Renal cortex interstitium (tissue), 11 donors: ENCODE measurements at regions not wholly inside any gene's neighbourhood (a gene's known extent, or its start where the extent isn't known, plus 50 kb on each side); places are given as distances from the start of the nearest gene placed in this dataset.

Source experiments
- DNase-seq, 11 donors: peaks; one replicate each; pipeline ENCODE4 v3.0.0-alpha.2; 2013; ENCODE audit warnings: low read depth in 9 of 11, low spot score in 4 of 11; ENCODE audit errors: extremely low read depth in 1 of 11

DNA sequence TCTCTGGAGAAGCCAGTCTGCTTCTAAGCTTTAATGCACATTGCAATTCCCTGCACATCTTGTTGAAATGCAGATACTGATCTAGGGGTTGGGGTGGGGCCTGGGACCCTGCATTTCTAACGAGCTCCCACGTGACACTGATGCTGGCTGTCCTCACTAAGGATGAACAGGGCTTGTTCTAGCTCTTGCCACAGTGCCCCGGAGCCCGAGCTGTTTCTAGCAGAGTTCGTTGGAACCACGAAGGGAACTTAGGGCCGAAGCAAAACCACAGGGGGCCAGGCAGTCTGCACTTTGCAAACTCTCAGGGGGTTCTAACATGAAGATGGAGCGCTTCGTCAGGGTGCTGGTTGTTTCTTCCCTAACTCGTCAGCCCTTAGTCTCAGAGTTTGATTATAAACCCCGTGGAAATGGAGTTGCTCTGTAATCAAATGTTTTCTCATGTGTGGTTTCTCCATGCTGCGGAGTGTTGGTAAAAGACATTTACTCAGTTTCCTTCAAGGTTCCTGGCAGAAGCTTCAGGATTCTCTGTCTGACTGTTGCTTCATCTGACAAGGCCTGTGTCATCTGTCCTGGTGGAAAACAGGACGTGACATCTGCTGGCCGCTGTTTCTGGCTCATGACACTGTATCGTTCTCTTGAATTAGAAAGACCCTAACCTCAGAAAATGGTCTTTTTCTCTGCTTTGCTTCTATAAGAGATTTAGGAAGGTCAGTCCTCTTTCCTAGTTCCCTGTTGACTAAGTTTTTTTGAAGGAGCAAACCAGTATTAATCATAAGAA lies 221.5 kb downstream of the TEX29 start:
- no peak for DNase-seq

- DNase-seq = no peak
These were observed 222.3 kb downstream of the TEX29 start for GRCh38 chr13:111542530-111543341.

DNA sequence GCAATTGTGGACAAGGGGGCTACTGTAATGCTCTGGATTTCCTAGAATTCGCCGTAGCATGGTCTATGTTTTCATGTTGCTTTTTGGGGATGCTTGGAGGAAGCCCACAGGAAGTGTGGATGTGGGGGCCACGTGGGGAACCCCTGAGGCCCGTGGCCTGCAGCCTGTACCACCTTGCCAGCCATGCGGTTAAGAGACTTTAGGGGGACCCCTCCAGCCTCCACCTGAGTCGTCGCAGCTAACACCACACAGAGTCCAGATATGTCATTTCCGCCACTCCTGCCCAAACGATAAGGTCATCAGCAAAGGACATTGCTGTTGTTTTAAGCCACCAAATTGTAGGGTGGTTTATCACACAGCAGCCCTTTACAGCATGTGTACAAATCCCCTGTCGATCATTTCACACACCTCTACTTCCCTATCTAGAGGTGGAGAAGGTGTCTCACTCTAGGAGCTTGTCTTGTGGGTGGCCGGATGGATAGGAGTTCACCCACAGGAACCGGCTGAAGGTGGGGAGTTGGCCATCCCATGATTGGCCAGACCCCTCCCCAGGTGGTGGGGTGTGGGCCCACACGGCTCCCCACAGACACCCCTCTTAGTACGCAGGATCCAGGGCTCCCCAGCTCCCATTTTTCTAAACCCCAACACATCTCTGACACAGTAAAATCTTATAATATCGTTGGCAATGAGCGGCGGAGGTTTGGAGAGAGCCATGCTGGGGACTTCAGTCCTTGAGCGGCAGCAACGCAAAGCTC lies 226.7 kb downstream of the TEX29 start:
- DNase-seq = no peak

- no peak for DNase-seq
These were observed 227.4 kb downstream of the TEX29 start for GRCh38 chr13:111547726-111548273.

- DNase-seq = no peak
These were observed 227.9 kb downstream of the TEX29 start for GRCh38 chr13:111548301-111548700.

DNA sequence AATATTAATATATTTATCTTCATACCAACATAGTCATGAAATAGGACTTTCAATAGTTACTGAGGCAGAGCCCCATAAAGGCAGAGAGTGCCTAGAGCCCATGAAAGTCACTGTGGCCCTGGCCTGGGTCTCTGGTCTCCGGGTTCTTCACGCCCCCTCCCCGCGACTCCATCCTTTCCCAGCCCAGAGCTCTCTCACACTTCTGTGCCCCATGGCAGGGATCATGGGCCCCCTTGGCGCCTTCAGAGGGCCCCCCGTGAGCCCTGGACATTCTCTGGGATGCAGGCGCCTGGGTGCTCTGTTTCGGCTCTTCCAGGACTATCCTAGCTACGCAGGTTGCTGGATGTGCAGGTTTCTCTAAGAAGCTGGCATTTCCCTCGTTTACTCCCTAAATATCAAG lies 228.4 kb downstream of the TEX29 start:
- no peak for DNase-seq

- DNase-seq = no peak
These were observed 229.0 kb downstream of the TEX29 start for GRCh38 chr13:111549464-111549863.

DNA sequence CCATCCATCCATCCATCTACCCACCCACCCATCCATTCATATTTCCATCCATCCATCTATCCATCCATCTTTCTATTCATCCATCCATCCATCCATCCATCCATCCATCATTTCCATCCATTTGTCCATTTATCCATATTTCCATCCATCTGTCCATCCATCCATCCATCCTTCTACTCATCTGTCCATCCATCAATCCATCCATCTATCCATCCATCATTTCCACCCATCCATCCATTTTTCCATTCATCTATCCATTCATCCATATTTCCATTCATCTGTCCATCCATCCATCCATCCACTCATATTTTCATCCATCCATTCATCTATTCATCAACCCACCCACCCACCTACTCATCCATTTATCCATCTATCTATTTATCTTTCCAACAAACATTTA lies 229.6 kb downstream of the TEX29 start:
- no peak for DNase-seq

GRCh38 chr13:111551204-111551820 lies 230.9 kb downstream of the TEX29 start:
- DNase-seq = no peak

DNA sequence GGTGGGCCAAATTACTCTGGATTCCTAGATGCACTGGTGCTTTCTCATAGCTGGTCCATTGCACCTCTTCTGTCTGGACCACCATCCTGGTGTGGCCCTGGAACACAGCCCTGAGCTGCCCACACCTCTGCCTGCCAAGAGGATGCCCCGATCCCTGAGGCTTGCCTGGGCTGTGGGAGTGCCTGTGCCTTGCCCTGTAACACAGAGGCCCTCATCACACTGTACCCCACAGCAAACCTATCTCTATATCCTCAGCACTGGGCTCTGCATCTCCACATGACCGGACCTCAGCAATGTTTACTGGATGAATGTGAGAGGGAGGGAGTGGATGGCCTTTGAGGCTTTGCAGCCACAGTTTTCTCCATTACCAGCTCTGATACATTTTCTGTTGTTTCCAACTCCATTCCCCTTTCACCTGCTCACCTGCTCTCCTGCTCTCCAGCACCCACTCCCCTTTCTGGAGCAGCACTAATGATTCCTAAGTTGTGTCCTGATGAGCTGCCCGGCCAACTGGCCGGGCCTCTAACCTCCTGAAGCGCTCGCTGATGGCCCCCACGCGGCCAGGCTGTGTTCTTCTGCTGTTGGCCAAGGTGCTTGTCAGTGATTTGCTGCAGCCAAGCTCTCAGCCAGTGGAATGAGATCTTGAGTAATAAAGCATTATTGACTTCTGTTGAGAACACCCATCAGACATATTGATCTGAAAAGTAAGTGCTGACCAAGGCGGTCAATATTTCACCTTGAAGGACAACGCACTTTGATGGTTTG lies 232.6 kb downstream of the TEX29 start:
- no peak for DNase-seq

GRCh38 chr13:111554539-111555267 lies 234.3 kb downstream of the TEX29 start:
- DNase-seq = no peak

- no peak for DNase-seq
These were observed 234.9 kb downstream of the TEX29 start for GRCh38 chr13:111555268-111555808.

GRCh38 chr13:111555903-111556302 lies 235.5 kb downstream of the TEX29 start:
- no peak for DNase-seq

DNA sequence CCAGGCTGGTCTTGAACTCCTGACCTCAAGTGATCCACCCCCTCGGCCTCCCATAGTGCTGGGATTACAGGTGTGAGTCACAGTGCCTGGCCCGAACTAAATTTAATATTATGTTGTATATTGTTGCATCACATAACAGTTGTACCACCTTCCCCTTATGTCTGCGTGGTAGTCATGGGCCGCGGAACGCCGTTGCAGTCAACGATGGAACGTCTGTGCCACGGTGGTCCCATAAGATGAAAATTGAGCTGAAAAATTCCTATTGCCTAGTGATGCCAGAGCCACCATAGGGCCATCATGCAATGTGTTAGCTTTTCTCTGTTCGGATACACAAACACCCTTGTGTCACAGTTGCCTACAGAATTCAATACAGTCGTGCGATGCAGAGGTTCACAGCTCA lies 236.1 kb downstream of the TEX29 start:
- DNase-seq = no peak

DNA sequence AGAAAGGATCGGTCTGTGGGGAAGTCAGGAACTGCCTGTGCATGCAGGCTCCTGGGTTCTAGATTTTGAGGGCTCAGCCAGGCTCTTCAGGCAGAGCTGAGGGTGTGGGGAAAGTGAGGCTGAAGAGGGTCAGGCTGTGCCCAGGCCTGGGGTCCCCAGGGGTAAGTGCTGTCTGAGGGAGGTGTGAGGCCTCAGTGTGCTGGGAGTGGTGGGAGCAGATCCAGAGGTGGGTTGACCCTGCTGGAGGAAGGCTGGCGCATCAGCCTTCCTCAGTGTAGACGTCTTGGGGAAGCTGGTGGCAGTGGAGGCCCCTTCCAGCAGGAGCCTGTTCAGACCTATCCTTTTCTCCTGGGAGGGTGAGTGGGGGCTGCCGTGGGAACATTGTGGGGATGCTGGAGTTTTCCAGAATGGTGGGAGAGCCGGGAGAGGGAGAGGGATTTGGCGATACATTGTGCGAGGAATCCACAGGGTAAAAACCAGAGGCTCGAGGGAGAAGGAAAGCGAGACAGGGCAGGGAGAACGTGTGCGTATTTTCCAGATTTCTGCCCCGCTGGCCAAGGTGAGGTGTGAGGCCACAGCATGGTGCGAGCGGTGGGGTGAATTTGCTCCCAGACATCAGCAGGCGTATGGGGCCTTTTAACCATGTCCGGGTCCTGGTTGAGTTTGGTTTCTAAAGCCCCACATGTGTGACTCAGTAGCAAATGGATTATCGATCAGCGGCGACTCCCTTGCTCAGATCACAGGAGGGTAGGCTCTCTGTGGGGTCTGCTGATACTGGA lies 237.7 kb downstream of the TEX29 start:
- DNase-seq = no peak

GRCh38 chr13:111558700-111559088 lies 238.3 kb downstream of the TEX29 start:
- no peak for DNase-seq
